ENCODE measurements at regions not wholly inside any gene's neighbourhood (a gene's known extent, or its start where the extent isn't known, plus 50 kb on each side); places are given as distances from the start of the nearest gene placed in this dataset.

GRCh38 chr16:51224317-51224716, 73.2 kb upstream of the SALL1 start:
- no peak overlapping the region for H3K4me3 ChIP-seq (replicated peaks in 1 of 3; ENCODE audit: insufficient read depth in 1 of 3, low read depth in 2 of 3, low read length in 3 of 3)
- in situ Hi-C loops (cut with HindIII; ENCODE audit: extremely low pct_ligation_motif_present, low pct_unique_long_range_greater_than_20kb) (no loop called here), intact Hi-C loops (cut with micrococcal nuclease; ENCODE audit: unreplicated experiment) (no loop called here)
- CTCF ChIA-PET (ENCODE audit: low intra/inter-chr PET ratio, low total read pairs): no interaction called here
- no peak overlapping the region for H3K9ac ChIP-seq (ENCODE audit: insufficient read depth, low read depth, low read length)
- no peaks in the 10 kb centered on the region for H3K79me2 ChIP-seq (ENCODE audit: insufficient read depth, low read length)
- H3K4me2 ChIP-seq (ENCODE audit: low read depth, low read length): no peak overlapping the region
- H2AFZ ChIP-seq (ENCODE audit: low read length): no peak overlapping the region
- H3K27ac ChIP-seq (ENCODE audit: extremely low read length, insufficient read depth, low read length): no peak overlapping the region
- ATAC-seq: peak; percentile 25; the same call in 1 of the 3 replicates
- no peaks in the 10 kb centered on the region for H3K36me3 ChIP-seq (replicated peaks in 1 of 2; ENCODE audit: control insufficient read depth in 1 of 2, insufficient read depth in 2 of 2, low read length in 2 of 2)
- no TSS peak for BruUV-seq (replicated peaks)
- 79% methylated on average over 2 of the region's 2 CpGs for WGBS (ENCODE audit: low lambda C conversion rate)
- no peaks in the 10 kb centered on the region for H4K20me1 ChIP-seq (ENCODE audit: insufficient read depth, low read length)
- no peak for DNase-seq (ENCODE audit: low spot score)
- no peaks in the 10 kb centered on the region for H3K27me3 ChIP-seq (ENCODE audit: control insufficient read depth in 1 of 2, insufficient read depth in 2 of 2, low read length in 2 of 2)
- no peaks in the 10 kb centered on the region for H3K9me3 ChIP-seq (ENCODE audit: low read length)
- H3K4me1 ChIP-seq (ENCODE audit: insufficient read depth, low read length): peaks cover 9% of the 10 kb centered on the region
- POLR2A ChIA-PET: no interaction called here
- FAIRE-seq: no peak
- TF ChIP-seq ZZZ3 (CRISPR knock-in tag; IDR thresholded peaks at IDR 0.05; ENCODE audit: borderline replicate concordance) (no peak), GABPA (IDR thresholded peaks at IDR 0.05; ENCODE audit: low read depth, low read length) (no peak), GABPA (CRISPR knock-in tag; IDR thresholded peaks at IDR 0.05; ENCODE audit: low read depth) (peak; percentile 73), ZNF619 (CRISPR knock-in tag; IDR thresholded peaks at IDR 0.05) (no peak), GABPB1 (CRISPR knock-in tag; IDR thresholded peaks at IDR 0.05) (peak; percentile 61; the same call in 1 of the 2 replicates), NCOA2 (CRISPR knock-in tag; IDR thresholded peaks at IDR 0.05) (no peak), GMEB2 (CRISPR knock-in tag; IDR thresholded peaks at IDR 0.05; ENCODE audit: low read depth) (no peak), FOXA3 (CRISPR knock-in tag; IDR thresholded peaks at IDR 0.05) (0 out of 2 replicates have a peak, but pooled peaks have one; percentile 32), ZNF614 (CRISPR knock-in tag; IDR thresholded peaks at IDR 0.05; ENCODE audit: borderline replicate concordance) (no peak), RFX5 (IDR thresholded peaks at IDR 0.05; ENCODE audit: low read depth, low read length) (no peak), ATAD3A (CRISPR knock-in tag; IDR thresholded peaks at IDR 0.05) (no peak), NBN (conservative IDR thresholded peaks at IDR 0.05) (no peak), TP53 (CRISPR knock-in tag; conservative IDR thresholded peaks at IDR 0.05) (no peak), ZSCAN5A (CRISPR knock-in tag; IDR thresholded peaks at IDR 0.05; ENCODE audit: borderline replicate concordance) (no peak), LRRFIP1 (CRISPR knock-in tag; conservative IDR thresholded peaks at IDR 0.05) (no peak), TARDBP (CRISPR knock-in tag; IDR thresholded peaks at IDR 0.05) (no peak), ZNF232 (CRISPR knock-in tag; IDR thresholded peaks at IDR 0.05; ENCODE audit: borderline replicate concordance) (no peak)
- TF ChIP-seq, protein P1, sequence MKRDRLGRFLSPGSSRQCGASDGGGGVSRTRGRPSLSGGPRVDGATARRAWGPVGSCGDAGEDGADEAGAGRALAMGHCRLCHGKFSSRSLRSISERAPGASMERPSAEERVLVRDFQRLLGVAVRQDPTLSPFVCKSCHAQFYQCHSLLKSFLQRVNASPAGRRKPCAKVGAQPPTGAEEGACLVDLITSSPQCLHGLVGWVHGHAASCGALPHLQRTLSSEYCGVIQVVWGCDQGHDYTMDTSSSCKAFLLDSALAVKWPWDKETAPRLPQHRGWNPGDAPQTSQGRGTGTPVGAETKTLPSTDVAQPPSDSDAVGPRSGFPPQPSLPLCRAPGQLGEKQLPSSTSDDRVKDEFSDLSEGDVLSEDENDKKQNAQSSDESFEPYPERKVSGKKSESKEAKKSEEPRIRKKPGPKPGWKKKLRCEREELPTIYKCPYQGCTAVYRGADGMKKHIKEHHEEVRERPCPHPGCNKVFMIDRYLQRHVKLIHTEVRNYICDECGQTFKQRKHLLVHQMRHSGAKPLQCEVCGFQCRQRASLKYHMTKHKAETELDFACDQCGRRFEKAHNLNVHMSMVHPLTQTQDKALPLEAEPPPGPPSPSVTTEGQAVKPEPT (CRISPR knock-in tag; IDR thresholded peaks at IDR 0.05; ENCODE audit: low read depth): no peak
- TF ChIP-seq, protein P2, sequence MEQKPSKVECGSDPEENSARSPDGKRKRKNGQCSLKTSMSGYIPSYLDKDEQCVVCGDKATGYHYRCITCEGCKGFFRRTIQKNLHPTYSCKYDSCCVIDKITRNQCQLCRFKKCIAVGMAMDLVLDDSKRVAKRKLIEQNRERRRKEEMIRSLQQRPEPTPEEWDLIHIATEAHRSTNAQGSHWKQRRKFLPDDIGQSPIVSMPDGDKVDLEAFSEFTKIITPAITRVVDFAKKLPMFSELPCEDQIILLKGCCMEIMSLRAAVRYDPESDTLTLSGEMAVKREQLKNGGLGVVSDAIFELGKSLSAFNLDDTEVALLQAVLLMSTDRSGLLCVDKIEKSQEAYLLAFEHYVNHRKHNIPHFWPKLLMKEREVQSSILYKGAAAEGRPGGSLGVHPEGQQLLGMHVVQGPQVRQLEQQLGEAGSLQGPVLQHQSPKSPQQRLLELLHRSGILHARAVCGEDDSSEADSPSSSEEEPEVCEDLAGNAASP (CRISPR knock-in tag; IDR thresholded peaks at IDR 0.05; ENCODE audit: borderline replicate concordance): peak; percentile 86; the same call in 1 of the 2 replicates
